Retinal pigment epithelial cell (primary cell): ENCODE measurements at regions not wholly inside any gene's neighbourhood (a gene's known extent, or its start where the extent isn't known, plus 50 kb on each side); places are given as distances from the start of the nearest gene placed in this dataset.

Experiments used
- DNase-seq: peaks from one replicate; pipeline ENCODE4 v3.0.0-alpha.2; 2010; ENCODE audit warnings: low read depth
- H3K4me3 ChIP-seq: 2 replicates; pipeline ENCODE4 v1.5.1; 2011; ENCODE audit warnings: mild to moderate bottlenecking, low read length, control low read depth, moderate library complexity
- TF ChIP-seq, protein P1 (sequence below): conservative IDR thresholded peaks from 2 replicates; pipeline ENCODE4 v1.5.1; 2011; ENCODE audit warnings: low read depth, low read length, control low read depth, inconsistent platforms

GRCh38 chr17:13405807-13406206 lies 195.9 kb downstream of the HS3ST3A1 start:
- no peak overlapping the region for H3K4me3 ChIP-seq
- DNase-seq, result no peak
- TF ChIP-seq, protein P1, sequence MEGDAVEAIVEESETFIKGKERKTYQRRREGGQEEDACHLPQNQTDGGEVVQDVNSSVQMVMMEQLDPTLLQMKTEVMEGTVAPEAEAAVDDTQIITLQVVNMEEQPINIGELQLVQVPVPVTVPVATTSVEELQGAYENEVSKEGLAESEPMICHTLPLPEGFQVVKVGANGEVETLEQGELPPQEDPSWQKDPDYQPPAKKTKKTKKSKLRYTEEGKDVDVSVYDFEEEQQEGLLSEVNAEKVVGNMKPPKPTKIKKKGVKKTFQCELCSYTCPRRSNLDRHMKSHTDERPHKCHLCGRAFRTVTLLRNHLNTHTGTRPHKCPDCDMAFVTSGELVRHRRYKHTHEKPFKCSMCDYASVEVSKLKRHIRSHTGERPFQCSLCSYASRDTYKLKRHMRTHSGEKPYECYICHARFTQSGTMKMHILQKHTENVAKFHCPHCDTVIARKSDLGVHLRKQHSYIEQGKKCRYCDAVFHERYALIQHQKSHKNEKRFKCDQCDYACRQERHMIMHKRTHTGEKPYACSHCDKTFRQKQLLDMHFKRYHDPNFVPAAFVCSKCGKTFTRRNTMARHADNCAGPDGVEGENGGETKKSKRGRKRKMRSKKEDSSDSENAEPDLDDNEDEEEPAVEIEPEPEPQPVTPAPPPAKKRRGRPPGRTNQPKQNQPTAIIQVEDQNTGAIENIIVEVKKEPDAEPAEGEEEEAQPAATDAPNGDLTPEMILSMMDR, result no peak

- H3K4me3 ChIP-seq, result no peak overlapping the region
- DNase-seq, result no peak
- TF ChIP-seq, protein P1, result no peak
These were observed 196.6 kb downstream of the HS3ST3A1 start for GRCh38 chr17:13405080-13405479.

- no peak overlapping the region for H3K4me3 ChIP-seq
- TF ChIP-seq, protein P1, result no peak
- no peak for DNase-seq
These were observed 197.5 kb downstream of the HS3ST3A1 start for GRCh38 chr17:13403982-13404946.

GRCh38 chr17:13400491-13400890 lies 201.2 kb downstream of the HS3ST3A1 start:
- no peak for DNase-seq
- no peak overlapping the region for H3K4me3 ChIP-seq
- TF ChIP-seq, protein P1, result no peak

- no peak overlapping the region for H3K4me3 ChIP-seq
- no peak for DNase-seq
- TF ChIP-seq, protein P1, result no peak
These were observed 202.9 kb downstream of the HS3ST3A1 start for GRCh38 chr17:13398853-13399252.

DNA sequence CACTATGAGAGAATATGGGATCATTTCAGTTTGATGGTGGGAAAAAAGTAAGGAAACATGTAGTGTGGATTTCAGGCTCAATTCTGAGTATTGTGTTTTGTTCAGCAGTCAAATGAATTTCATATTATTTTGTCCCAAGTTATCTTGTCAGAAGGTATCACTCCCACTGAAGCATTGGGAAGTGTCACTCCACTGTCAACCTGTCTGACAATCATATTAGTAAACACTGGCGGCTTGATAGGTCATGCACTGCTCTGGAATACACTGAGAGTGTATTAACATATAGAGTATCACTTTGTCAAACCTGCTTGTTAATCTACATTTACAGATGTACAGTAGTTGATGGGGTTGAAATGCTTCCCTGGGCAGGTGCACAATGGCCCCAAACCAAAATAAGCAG lies 203.6 kb downstream of the HS3ST3A1 start:
- no peak overlapping the region for H3K4me3 ChIP-seq
- TF ChIP-seq, protein P1, result no peak
- DNase-seq, result no peak

DNA sequence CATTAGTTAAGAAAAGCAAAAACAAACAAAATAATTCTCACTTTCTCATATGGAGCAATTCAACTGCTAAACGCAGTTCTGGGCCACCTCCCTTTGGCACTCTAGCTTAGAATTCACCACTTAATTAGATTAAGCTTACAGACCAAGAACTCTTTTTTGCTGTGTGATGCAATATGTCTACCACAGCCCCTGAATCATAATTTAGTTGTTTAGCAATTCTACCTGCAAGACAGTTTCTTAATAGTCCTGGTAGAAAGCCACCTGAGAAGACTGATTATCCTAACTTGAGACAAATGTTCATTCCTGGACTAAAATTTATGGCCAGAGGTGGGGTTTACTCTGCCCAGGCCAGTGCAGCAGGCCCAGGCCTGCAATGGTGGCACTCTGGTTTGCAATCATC lies 205.9 kb downstream of the HS3ST3A1 start:
- DNase-seq, result peak; percentile 30
- no peak overlapping the region for H3K4me3 ChIP-seq
- TF ChIP-seq, protein P1, result no peak
